CD4-positive, alpha-beta T cell treated with Interleukin-4 for 4 hours (primary cell): ENCODE measurements at regions not wholly inside any gene's neighbourhood (a gene's known extent, or its start where the extent isn't known, plus 50 kb on each side); places are given as distances from the start of the nearest gene placed in this dataset.
"Not testable (repeated sequence)": the region's sequence is repeated elsewhere in the genome, so short reads cannot be mapped to it uniquely, and the experiment has no call there.

Experiments used
- DNase-seq: peaks from one replicate; pipeline ENCODE4 v3.0.0-alpha.2; 2020

- no peak for DNase-seq
Observed at GRCh38 chr7:1300636-1301035, 68.0 kb downstream of the UNCX start.

DNA sequence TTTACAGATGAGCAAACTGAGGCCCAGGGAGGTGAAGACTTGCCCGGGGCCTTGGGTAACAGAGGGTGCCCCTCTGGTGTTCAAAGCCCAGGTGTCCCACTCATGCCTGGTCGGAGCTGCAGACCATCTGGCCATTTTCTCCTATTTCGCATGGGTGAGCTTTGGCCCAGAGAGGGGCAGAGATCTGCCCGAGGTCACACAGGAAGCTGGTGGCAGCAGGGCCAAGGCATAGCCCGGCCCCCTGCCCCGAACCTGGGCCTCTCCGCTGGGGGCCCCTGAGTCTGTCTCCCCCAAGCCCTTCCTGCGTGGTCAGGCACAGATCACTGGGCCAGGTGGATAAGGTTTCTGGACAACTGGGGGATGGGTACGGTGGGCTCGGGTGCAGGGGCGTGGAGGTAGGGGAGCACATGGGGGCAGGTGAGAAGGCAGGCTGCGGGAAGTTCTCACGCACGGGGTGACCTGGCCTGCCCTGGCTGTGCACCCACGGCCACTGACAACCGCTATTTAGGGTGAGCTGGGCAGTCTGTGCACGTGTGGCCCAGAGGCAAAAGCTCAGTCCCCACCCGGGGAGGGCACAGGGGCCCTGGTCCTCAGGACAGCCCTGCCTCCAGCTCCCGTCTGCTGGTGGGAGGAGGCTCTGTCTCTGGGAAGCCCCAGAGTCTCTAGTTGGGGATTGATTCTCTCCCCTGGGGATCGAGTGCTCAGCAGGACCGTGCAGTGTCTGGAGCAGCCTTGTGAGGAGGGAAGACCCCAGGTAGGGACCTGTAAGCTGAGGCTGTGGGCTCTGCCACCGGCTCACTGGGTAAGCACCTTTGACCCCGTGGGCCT, 68.6 kb downstream of the UNCX start:
- DNase-seq, result no peak

DNA sequence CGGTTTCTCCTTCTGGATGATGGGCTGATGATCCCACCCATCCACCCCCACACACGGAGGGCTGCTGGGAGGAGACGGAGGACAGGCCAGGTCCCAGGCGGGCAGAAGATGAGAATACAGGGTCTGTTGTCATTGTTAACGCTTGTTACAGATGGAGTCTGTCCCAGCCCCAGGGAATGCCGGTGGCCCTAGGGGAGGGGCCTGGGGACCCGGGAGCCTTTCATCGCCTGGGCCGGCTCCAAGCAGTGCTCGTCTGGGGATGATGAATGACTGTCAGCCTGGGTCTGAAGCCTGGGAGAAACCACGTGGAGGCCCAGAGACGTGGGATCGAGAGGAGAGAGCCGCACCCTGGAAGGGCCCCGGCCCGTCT, 69.2 kb downstream of the UNCX start:
- no peak for DNase-seq

DNA sequence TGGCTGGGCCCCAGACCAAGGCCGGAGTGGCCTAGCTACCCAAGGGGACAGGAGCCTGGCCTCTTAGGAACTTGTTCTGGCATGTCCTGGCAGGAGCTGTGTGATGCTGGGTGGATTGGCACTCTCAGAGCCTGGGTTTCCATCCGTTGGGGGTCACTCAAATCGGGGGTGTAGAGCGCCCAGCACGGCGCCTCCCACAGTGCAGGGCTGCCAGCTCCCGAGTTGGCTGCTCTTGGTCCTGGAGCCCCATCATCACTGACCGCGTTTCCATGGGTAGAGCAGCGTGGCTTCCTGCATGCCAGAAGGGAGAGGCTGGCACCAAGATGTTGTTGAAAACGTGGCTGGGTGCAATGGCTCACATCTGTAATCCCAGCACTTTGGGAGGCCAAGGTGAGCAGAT, 70.3 kb downstream of the UNCX start:
- no peak for DNase-seq

GRCh38 chr7:1304011-1304410, 71.3 kb downstream of the UNCX start:
- DNase-seq, result not testable (repeated sequence)

DNA sequence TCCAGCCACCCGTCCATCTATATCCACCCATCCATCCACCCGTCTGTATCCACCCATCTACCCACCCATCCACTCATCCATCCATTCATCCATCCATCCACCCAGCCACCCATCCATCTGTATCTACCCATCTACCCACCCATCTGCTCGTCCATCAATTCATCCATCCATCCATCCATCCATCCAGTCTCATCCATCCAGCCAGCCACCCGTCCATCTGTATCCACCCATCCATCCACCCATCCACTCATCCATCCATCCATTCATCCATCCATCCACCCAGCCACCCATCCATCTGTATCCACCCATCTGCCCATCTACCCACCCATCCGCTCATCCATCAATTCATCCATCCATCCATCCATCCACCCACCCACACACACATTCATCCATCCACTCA, 73.2 kb downstream of the UNCX start:
- no peak for DNase-seq

DNA sequence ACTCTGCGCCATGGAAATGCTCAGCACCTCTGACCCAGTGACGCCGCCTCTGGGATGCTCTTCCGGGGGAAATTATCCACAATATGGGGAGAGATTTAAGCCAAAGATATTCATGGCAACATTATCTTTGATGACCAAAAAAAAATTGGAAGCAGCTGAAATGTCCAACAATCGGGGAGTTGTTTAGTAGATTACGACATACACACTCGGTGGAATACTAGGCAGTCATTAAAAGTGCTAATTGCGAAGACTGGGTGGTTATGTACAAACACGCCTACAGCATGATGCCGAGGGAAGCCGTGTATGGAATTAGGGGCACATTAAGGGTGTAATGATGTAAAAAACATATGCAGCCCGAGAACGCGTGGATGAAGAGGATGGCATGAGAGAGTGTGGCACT, 75.2 kb downstream of the UNCX start:
- DNase-seq, result no peak

GRCh38 chr7:1309290-1309689, 76.6 kb downstream of the UNCX start:
- no peak for DNase-seq

DNA sequence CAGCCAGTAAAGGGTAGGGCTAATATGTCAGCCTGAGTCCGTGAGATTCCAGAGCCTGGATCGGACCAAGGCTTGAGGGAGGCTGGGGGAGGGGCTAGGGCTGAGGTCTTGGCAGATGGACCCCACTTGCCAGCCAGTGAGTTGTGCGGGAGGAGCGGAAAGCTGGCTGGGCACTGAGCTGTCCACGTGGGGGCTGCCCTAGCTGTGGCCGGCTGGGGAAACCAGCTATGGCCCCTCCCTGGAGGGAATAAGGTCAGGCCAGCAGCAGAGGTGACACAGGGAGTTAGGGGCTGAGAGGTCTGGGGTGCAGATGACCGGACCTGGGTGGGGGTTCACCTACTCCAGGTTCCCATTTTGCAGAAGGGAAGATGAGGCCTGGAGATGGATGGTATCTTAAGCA, 77.3 kb downstream of the UNCX start:
- no peak for DNase-seq

DNA sequence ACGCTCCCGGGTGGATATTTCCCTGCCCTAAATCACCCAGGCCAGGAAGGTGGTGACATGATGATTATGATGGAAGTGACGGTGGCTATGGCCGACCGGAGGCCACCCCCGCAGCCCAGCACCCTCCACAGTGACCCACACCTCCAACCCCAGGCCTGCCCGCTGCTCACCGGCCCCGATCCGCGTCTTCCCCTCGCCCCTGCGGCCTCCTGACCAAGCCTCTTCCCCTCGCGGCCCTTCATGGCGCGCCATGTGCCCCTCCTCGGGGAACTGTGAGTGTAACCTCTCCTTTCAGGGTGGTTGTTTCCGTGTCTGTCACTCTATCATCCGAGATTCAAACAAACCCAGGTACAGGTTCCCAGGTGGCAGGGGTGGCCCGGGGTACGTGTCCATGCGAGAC, 78.3 kb downstream of the UNCX start:
- DNase-seq, result no peak

GRCh38 chr7:1311406-1312135, 78.9 kb downstream of the UNCX start:
- no peak for DNase-seq

GRCh38 chr7:1312136-1313070, 79.7 kb downstream of the UNCX start:
- DNase-seq, result no peak

GRCh38 chr7:1313613-1314012, 80.9 kb downstream of the UNCX start:
- no peak for DNase-seq

GRCh38 chr7:1314021-1314907, 81.6 kb downstream of the UNCX start:
- no peak for DNase-seq

DNA sequence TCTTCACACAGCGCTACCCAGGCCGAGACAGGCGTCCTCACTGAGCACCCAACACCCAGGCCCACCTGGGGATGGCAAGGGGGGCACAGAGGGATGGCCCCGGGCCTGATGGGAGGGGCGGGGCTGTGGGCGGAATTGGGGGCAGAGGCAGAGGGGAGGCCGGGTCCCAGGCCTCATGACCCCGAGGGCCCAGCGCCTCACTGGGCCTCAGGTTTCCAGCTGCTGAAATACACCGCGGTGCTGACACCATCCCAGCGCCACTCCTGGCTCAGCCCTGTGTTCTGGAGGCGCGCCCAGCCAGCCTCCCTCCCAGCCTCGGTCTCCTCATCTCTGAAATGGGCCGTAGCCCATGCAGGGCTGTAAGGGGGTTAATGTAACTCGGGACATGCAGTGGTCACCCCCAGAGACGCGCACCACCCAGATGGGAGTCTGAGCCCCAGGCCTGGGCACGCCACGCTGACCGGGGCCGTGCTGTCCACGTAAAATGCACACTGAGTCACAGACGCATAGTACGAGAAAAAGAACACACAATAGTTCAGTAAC, 82.3 kb downstream of the UNCX start:
- no peak for DNase-seq

DNA sequence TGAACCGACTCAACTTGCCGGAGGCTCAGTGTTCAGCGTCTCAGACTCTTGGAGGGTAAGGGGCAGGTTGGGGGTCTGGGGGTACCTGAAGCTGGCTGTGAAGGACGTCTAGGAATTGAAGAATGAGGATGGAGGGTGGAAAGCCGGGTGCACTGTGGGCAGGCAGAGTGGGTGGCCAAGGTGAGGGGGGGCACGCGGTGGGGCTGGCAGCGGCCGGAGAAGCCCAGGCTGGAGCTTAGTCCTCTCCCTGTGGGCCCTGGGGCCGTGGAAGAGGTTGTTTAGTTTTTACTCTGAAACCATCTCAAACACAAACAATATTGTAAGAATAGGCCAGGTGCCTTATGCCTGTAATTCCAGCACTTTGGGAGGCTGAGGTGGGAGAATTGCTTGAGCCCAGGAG, 83.4 kb downstream of the UNCX start:
- no peak for DNase-seq

- DNase-seq, result no peak
Observed at GRCh38 chr7:1317646-1318045, 85.0 kb downstream of the UNCX start.

GRCh38 chr7:1318051-1318450, 85.4 kb downstream of the UNCX start:
- DNase-seq, result no peak

DNA sequence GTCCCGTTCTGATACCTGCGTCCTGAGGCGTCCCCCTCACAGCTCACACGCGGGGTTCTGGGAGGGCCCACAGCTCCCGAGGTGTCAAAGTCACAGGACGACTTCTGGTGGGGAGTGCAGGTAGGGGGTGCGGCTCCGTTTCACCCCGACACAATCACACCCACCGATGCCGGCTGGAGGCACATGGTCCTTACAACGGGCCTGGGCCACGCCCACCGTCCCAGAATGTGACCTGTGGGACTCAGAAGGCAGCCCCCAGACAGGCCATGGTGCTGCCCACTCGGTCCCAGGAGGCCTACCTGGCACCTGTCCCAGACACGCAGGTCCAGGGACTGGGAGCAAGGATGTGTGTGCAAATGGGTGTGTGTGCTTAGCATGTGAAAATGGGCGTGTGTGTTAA, 86.0 kb downstream of the UNCX start:
- DNase-seq, result no peak

DNA sequence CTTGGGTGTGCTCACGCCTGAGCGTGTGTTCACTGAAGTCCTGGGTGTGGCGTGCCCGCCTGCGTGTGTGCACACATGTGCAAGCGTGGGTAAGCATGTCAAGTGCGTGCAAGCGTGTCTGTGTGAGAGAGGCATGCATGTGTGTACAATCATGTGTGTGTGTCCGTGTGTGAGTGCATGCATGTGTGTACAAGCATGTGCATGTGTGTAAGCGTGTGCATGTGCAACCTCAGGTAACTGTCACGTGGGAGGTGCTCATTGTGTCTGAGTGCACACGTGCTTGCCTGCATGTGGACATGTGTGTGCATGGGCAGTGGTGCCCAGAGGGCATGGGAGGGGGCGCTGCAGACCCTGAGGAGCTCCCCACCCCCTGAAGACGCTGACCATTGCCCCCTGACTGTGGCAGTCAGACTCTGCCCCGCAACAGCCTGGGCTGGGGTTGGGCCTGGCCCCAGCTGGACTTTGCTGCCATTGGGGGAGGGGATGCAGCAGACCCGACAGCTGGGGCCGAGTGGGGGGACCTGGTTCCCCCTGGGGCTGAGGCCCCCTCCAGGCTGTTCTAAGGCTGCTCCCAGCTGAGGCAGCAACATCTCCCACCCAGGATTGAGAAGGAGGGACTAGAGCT, 88.1 kb downstream of the UNCX start:
- no peak for DNase-seq

DNA sequence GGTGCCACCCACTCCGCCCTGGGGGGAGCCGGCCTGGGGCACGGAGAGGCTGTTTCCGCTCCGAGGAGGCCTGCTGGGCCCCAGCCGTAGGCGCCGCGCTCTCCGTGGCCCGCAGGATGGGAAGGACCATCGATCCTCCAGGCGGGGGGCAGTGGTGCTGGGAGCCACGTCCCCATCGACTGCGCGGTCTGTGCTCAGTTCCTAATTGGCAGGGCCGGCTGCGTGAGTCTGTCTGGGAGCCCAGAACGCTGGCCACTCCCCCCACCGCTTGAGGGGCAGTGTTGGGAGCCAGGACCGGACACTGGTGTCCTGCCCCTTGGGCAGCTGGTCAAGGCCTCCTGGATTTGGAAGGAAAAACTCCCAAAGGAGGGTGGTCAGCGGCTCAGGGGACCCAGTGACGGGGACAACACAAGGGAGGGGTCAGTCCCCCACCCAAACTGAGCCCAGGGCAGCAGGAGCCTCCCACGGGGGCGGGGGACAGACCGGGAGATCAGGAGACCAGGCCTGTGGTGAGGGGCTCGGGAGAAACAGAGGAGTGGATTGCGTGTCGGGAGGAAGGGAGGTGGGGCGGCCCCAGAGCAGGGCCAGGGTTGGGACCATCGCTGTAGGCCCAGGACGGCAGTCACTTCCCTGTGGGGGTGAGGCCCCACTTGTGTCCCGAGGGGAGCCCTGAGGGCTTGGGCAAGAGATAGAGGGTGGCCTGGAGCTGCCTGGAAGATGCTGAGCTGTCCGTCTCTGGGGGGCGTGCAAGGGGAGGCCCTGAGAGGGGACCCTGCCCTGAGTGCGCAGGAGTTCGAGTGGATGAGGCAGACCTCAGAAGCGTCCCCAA, 89.0 kb downstream of the UNCX start:
- no peak for DNase-seq
